ENCODE measurements at regions not wholly inside any gene's neighbourhood (a gene's known extent, or its start where the extent isn't known, plus 50 kb on each side); places are given as distances from the start of the nearest gene placed in this dataset.

DNA sequence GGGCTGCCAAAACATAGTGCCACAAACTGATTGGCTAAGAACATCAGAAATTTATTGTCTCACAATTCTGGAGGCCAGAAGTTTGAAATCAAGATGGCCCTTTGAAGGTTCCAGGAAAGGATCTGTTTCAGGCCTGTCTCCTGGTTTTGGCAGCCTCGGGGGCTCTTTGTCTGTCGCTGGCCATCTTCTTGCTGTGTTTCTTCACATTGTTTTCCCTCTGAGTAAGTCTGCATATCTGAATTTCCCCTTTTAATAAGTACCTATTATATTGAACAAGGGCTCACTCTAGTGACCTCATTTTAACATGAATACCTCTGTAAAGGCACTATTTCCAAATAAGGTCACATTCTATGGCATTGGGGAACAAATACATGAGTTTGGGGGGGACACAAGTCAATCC is 467.1 kb upstream of the MGAT4C start:
- Histone ChIP-seq H3K9me3 (no peaks in the 10 kb centered on the region), H3K4me1 (no peaks in the 10 kb centered on the region), H3K27ac (no peak overlapping the region), H3K27me3 (no peaks in the 10 kb centered on the region), H3K4me3 (no peak overlapping the region), H3K36me3 (no peaks in the 10 kb centered on the region)
- in situ Hi-C loops (cut with MboI; ENCODE audit: low pct_ligation_motif_present in 1 of 4, low pct_unique_long_range_greater_than_20kb in 1 of 4, low sequenced_read_pairs in 3 of 4), result no loop called here
- intact Hi-C loops (cut with DNase I; ENCODE audit: low total_unique reads), result no loop called here
- DNase-seq, result no peak
- TF ChIP-seq POLR2AphosphoS5 (IDR thresholded peaks at IDR 0.05), result no peak
- TF ChIP-seq POLR2A (IDR thresholded peaks at IDR 0.05), result no peak
- TF ChIP-seq, protein P1, sequence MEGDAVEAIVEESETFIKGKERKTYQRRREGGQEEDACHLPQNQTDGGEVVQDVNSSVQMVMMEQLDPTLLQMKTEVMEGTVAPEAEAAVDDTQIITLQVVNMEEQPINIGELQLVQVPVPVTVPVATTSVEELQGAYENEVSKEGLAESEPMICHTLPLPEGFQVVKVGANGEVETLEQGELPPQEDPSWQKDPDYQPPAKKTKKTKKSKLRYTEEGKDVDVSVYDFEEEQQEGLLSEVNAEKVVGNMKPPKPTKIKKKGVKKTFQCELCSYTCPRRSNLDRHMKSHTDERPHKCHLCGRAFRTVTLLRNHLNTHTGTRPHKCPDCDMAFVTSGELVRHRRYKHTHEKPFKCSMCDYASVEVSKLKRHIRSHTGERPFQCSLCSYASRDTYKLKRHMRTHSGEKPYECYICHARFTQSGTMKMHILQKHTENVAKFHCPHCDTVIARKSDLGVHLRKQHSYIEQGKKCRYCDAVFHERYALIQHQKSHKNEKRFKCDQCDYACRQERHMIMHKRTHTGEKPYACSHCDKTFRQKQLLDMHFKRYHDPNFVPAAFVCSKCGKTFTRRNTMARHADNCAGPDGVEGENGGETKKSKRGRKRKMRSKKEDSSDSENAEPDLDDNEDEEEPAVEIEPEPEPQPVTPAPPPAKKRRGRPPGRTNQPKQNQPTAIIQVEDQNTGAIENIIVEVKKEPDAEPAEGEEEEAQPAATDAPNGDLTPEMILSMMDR (IDR thresholded peaks at IDR 0.05), result no peak
- no peak for TF ChIP-seq EP300 (IDR thresholded peaks at IDR 0.05; ENCODE audit: low read depth)
- 56 to 68% methylated on average over 2 of the region's 2 CpGs for WGBS, 2 donors (ENCODE audit: low coverage in 1 of 2)

DNA sequence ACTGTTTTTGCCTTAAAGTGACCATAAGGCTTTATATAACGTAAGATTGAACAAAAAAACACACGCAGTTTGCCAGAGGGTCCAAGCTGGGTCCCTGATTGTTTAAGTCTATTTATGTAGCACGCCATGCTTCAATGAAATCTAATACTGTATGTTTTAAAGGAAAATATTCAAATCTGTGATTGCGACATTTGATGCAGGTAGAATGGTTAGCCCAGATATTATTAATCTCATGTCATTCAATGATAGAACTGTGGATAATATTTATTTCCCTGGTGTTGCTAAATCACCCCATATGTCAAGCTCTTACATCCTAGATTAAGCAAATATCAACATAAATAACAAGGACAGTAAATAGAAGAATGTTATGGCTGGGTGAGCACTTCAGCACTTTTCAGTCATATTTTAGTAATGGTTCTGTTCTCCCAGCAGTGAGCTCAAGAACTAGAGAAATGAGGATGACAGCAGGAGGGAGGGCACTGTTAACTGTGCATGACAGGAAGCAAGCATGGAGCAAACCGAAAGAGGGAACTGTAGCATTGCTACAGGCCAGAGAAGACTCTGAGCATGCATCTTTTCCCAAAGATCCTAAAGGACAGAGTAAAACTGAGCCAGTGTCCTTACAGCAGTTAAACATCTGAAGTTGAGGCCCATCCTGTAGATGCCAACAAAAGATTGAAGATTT is 465.7 kb upstream of the MGAT4C start:
- in situ Hi-C loops (cut with MboI; ENCODE audit: low pct_ligation_motif_present in 1 of 4, low pct_unique_long_range_greater_than_20kb in 1 of 4, low sequenced_read_pairs in 3 of 4) (no loop called here), intact Hi-C loops (cut with DNase I; ENCODE audit: low total_unique reads) (no loop called here)
- H3K4me1 ChIP-seq, result no peaks in the 10 kb centered on the region
- DNase-seq, result no peak
- WGBS, 2 donors (ENCODE audit: low coverage in 1 of 2), result 61 to 72% methylated on average over 5 of the region's 5 CpGs
- no peak for TF ChIP-seq POLR2A (IDR thresholded peaks at IDR 0.05)
- TF ChIP-seq POLR2AphosphoS5 (IDR thresholded peaks at IDR 0.05), result no peak
- TF ChIP-seq, protein P1 (IDR thresholded peaks at IDR 0.05), result no peak
- TF ChIP-seq EP300 (IDR thresholded peaks at IDR 0.05; ENCODE audit: low read depth), result no peak
- no peak overlapping the region for H3K4me3 ChIP-seq
- H3K27ac ChIP-seq, result no peak overlapping the region
- H3K27me3 ChIP-seq, result no peaks in the 10 kb centered on the region
- no peaks in the 10 kb centered on the region for H3K36me3 ChIP-seq
- no peaks in the 10 kb centered on the region for H3K9me3 ChIP-seq

DNA sequence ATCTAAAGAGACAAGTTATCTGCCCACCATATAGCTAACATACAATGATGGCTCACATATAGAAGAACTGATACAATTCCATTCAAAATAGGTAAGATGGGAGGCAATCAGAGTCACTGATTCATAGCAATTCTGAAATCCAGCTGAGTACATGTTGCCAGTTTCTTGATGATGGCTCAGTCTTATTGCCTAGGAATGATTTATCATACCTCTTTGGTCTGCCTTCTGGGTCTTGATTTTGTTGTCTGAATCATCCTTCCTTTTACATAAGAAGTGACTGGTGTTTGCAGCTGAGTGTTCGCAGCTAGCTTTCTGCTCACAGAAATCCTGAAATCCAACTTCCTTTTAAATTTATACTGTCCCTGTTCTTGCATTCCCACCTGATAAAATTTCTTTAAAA is 463.2 kb upstream of the MGAT4C start:
- Histone ChIP-seq H3K27ac (no peak overlapping the region), H3K4me3 (no peak overlapping the region), H3K9me3 (no peaks in the 10 kb centered on the region), H3K27me3 (no peaks in the 10 kb centered on the region), H3K36me3 (no peaks in the 10 kb centered on the region), H3K4me1 (no peaks in the 10 kb centered on the region)
- in situ Hi-C loops (cut with MboI; ENCODE audit: low pct_ligation_motif_present in 1 of 4, low pct_unique_long_range_greater_than_20kb in 1 of 4, low sequenced_read_pairs in 3 of 4) (no loop called here), intact Hi-C loops (cut with DNase I; ENCODE audit: low total_unique reads) (no loop called here)
- TF ChIP-seq, protein P1 (IDR thresholded peaks at IDR 0.05), result no peak
- TF ChIP-seq POLR2AphosphoS5 (IDR thresholded peaks at IDR 0.05) (no peak), POLR2A (IDR thresholded peaks at IDR 0.05) (no peak), EP300 (IDR thresholded peaks at IDR 0.05; ENCODE audit: low read depth) (no peak)
- DNase-seq, result no peak
- WGBS, 2 donors (ENCODE audit: low coverage in 1 of 2), result 85 to 88% methylated on average over 1 of the region's 1 CpG

DNA sequence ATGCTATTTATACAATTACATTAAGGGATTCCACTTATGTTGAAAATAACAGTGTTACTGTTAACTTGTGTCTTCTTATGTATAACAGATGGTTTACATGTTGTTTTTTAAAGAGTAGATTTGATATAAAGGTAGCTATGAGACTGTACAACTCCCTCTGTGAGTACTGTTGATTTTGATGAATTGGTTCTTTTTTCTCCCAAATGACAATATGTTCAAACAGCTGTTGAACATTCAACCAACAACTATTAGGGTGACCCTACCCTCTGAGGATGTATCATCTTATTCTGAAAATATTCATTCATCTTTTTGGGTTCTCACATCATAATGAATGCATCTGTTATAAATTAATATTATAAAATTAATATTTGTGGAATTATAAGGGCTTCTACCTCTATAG is 456.9 kb upstream of the MGAT4C start:
- H3K27ac ChIP-seq, result no peak overlapping the region
- intact Hi-C loops (cut with DNase I; ENCODE audit: low total_unique reads), result no loop called here

More for the DNA sequence above, 456.9 kb upstream of the MGAT4C start:
- in situ Hi-C loops (cut with MboI; ENCODE audit: low pct_ligation_motif_present in 1 of 4, low pct_unique_long_range_greater_than_20kb in 1 of 4, low sequenced_read_pairs in 3 of 4), result no loop called here
- no peak for TF ChIP-seq EP300 (IDR thresholded peaks at IDR 0.05; ENCODE audit: low read depth)
- TF ChIP-seq POLR2A (IDR thresholded peaks at IDR 0.05), result no peak
- TF ChIP-seq, protein P1 (IDR thresholded peaks at IDR 0.05), result no peak
- no peak for TF ChIP-seq POLR2AphosphoS5 (IDR thresholded peaks at IDR 0.05)
- Histone ChIP-seq H3K36me3 (no peaks in the 10 kb centered on the region), H3K4me1 (no peaks in the 10 kb centered on the region), H3K9me3 (no peaks in the 10 kb centered on the region), H3K4me3 (no peak overlapping the region), H3K27me3 (no peaks in the 10 kb centered on the region)
- no peak for DNase-seq

All from transverse colon (tissue), 4 donors.